Jurkat, Clone E6-1 (cell line): ENCODE measurements at regions not wholly inside any gene's neighbourhood (a gene's known extent, or its start where the extent isn't known, plus 50 kb on each side); places are given as distances from the start of the nearest gene placed in this dataset.
A peak's percentile ranks its signal among the peaks of the same experiment; 100 is the strongest.
"Not testable (repeated sequence)": the region's sequence is repeated elsewhere in the genome, so short reads cannot be mapped to it uniquely, and the experiment has no call there.

Experiments
- DNase-seq: peaks from one replicate; pipeline ENCODE4 v3.0.0-alpha.2; 2011; ENCODE audit warnings: low read depth, low spot score
- H3K4me3 ChIP-seq: 2 replicates; pipeline ENCODE4 v1.5.1; 2011; ENCODE audit warnings: mild to moderate bottlenecking, low read length, control low read depth, moderate library complexity

GRCh38 chr5:1642621-1643061, 118.9 kb upstream of the LPCAT1 start:
- DNase-seq, result no peak
- H3K4me3 ChIP-seq, result no peak overlapping the region

- H3K4me3 ChIP-seq, result no peak overlapping the region
Measured at GRCh38 chr5:1642221-1642620, 118.5 kb upstream of the LPCAT1 start.

GRCh38 chr5:1641560-1642166, 117.9 kb upstream of the LPCAT1 start:
- peak; percentile 83 for DNase-seq
- H3K4me3 ChIP-seq, result no peak overlapping the region

More at GRCh38 chr5:1642221-1642620, 118.5 kb upstream of the LPCAT1 start:
- no peak for DNase-seq

- DNase-seq, result no peak
- no peak overlapping the region for H3K4me3 ChIP-seq
Measured at GRCh38 chr5:1641041-1641440, 117.3 kb upstream of the LPCAT1 start.

- H3K4me3 ChIP-seq, result no peak overlapping the region
- DNase-seq, result no peak
Measured at GRCh38 chr5:1640421-1640881, 116.7 kb upstream of the LPCAT1 start.

- no peak overlapping the region for H3K4me3 ChIP-seq
- no peak for DNase-seq
Measured at GRCh38 chr5:1639757-1640156, 116.0 kb upstream of the LPCAT1 start.

- DNase-seq, result no peak
Measured at GRCh38 chr5:1638658-1639400, 115.1 kb upstream of the LPCAT1 start.

GRCh38 chr5:1637639-1638481, 114.1 kb upstream of the LPCAT1 start:
- no peak overlapping the region for H3K4me3 ChIP-seq
- no peak for DNase-seq

More at GRCh38 chr5:1638658-1639400, 115.1 kb upstream of the LPCAT1 start:
- H3K4me3 ChIP-seq, result no peak overlapping the region

GRCh38 chr5:1636981-1637638, 113.3 kb upstream of the LPCAT1 start:
- DNase-seq, result no peak
- H3K4me3 ChIP-seq, result no peak overlapping the region

- H3K4me3 ChIP-seq, DNase-seq: not testable (repeated sequence)
Measured at GRCh38 chr5:1636208-1636770, 112.5 kb upstream of the LPCAT1 start.

GRCh38 chr5:1635477-1635876, 111.7 kb upstream of the LPCAT1 start:
- not testable (repeated sequence) for H3K4me3 ChIP-seq, DNase-seq

GRCh38 chr5:1634337-1634661, 110.5 kb upstream of the LPCAT1 start:
- DNase-seq, result no peak
- H3K4me3 ChIP-seq, result peak overlapping the region; percentile 71

GRCh38 chr5:1633605-1634336, 110.0 kb upstream of the LPCAT1 start:
- DNase-seq, result peak; percentile 69
- H3K4me3 ChIP-seq, result peak overlapping the region; percentile 71

- not testable (repeated sequence) for H3K4me3 ChIP-seq, DNase-seq
Measured at GRCh38 chr5:1631004-1631403, 107.2 kb upstream of the LPCAT1 start.

- not testable (repeated sequence) for H3K4me3 ChIP-seq, DNase-seq
Measured at GRCh38 chr5:1626397-1626796, 102.6 kb upstream of the LPCAT1 start.

- not testable (repeated sequence) for DNase-seq, H3K4me3 ChIP-seq
Measured at GRCh38 chr5:1619531-1619930, 95.8 kb upstream of the LPCAT1 start.

GRCh38 chr5:1618296-1618865, 94.6 kb upstream of the LPCAT1 start:
- DNase-seq, result not testable (repeated sequence)

GRCh38 chr5:1617236-1617755, 93.5 kb upstream of the LPCAT1 start:
- not testable (repeated sequence) for H3K4me3 ChIP-seq, DNase-seq

More at GRCh38 chr5:1618296-1618865, 94.6 kb upstream of the LPCAT1 start:
- not testable (repeated sequence) for H3K4me3 ChIP-seq
